ENCODE measurements at regions not wholly inside any gene's neighbourhood (a gene's known extent, or its start where the extent isn't known, plus 50 kb on each side); places are given as distances from the start of the nearest gene placed in this dataset.

DNA sequence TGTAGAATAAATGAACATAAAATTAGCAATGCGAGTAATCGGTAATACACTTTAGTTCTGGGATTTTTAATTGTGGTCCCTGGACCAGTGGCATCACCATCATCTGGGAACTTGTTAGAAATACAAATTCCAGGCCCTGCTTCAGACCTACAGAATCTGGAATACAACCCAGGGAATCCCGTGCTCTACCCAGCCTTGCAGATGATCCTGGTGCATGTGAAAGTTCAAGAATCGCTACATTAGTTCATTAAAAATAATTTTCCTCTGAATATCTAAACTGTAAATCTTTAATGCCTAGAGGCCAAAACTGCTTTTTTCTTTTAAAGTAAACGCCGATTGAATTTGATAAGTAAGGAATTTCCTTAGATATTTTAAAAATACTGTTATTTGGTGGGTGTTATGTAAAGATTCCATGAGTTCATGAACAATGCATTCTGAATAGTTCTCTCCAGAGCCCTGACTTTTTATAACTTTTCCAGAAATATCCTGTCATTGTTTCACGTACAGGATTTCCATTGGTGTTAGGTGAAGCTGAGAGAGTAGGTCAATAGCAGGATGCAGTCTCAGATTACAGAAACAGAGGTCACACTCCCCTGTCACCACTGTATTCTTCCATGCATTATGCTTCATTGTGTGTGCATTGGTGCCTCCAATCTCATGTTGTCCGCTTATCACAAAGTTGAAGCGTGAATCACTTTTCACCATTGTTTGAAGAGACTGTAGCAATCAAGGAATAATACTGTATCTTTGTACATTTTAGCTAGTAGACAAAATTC, 596.5 kb upstream of the KLF12 start (continued):
- TF ChIP-seq ZFP91 (CRISPR knock-in tag; IDR thresholded peaks at IDR 0.05; ENCODE audit: borderline replicate concordance): no peak
- no peak for TF ChIP-seq KAT2B (IDR thresholded peaks at IDR 0.05; ENCODE audit: borderline replicate concordance, low read depth, low read length)
- TF ChIP-seq, protein P1, sequence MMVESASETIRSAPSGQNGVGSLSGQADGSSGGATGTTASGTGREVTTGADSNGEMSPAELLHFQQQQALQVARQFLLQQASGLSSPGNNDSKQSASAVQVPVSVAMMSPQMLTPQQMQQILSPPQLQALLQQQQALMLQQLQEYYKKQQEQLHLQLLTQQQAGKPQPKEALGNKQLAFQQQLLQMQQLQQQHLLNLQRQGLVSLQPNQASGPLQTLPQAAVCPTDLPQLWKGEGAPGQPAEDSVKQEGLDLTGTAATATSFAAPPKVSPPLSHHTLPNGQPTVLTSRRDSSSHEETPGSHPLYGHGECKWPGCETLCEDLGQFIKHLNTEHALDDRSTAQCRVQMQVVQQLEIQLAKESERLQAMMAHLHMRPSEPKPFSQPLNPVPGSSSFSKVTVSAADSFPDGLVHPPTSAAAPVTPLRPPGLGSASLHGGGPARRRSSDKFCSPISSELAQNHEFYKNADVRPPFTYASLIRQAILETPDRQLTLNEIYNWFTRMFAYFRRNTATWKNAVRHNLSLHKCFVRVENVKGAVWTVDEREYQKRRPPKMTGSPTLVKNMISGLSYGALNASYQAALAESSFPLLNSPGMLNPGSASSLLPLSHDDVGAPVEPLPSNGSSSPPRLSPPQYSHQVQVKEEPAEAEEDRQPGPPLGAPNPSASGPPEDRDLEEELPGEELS (CRISPR knock-in tag; IDR thresholded peaks at IDR 0.05): no peak
- no peak for TF ChIP-seq ZNF7 (CRISPR knock-in tag; IDR thresholded peaks at IDR 0.05)
- no peak for TF ChIP-seq ZKSCAN8 (CRISPR knock-in tag; IDR thresholded peaks at IDR 0.05; ENCODE audit: borderline replicate concordance)

DNA sequence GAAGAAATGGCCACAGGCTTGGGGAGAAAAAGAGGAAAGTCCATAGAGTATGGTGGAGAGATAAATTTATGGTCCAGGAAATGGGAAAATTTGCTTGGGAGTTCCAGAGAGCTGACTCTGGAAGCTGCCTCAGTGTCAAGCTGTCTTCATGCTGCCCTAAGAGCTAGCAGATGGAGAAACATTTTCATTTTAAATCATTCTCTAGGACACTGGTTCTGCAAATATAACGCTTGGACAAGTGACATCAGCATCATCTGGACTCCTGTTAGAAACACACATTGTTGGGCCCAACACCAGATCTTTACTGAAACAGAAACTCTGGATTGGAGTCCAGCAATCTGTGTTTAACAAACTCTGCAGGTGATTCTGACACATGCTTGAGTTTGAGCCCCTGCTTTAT, 592.0 kb upstream of the KLF12 start:
- H3K4me3 ChIP-seq (replicated peaks in 1 of 3; ENCODE audit: insufficient read depth in 1 of 3, low read depth in 2 of 3, low read length in 3 of 3): no peak overlapping the region
- in situ Hi-C loops (cut with HindIII; ENCODE audit: extremely low pct_ligation_motif_present, low pct_unique_long_range_greater_than_20kb) (no loop called here), intact Hi-C loops (cut with micrococcal nuclease; ENCODE audit: unreplicated experiment) (no loop called here)
- H3K36me3 ChIP-seq (replicated peaks in 1 of 2; ENCODE audit: control insufficient read depth in 1 of 2, insufficient read depth in 2 of 2, low read length in 2 of 2): no peaks in the 10 kb centered on the region
- no peaks in the 10 kb centered on the region for H3K27me3 ChIP-seq (ENCODE audit: control insufficient read depth in 1 of 2, insufficient read depth in 2 of 2, low read length in 2 of 2)
- ATAC-seq: no peak
- H2AFZ ChIP-seq (ENCODE audit: low read length): no peak overlapping the region
- H3K4me1 ChIP-seq (ENCODE audit: insufficient read depth, low read length): no peaks in the 10 kb centered on the region
- WGBS (ENCODE audit: low lambda C conversion rate): 0% methylated on average over 1 of the region's 1 CpG
- CTCF ChIA-PET (ENCODE audit: low intra/inter-chr PET ratio, low total read pairs): no interaction called here
- no peaks in the 10 kb centered on the region for H3K79me2 ChIP-seq (ENCODE audit: insufficient read depth, low read length)
- no peak overlapping the region for H3K9ac ChIP-seq (ENCODE audit: insufficient read depth, low read depth, low read length)
- H4K20me1 ChIP-seq (ENCODE audit: insufficient read depth, low read length): no peaks in the 10 kb centered on the region
- POLR2A ChIA-PET: no interaction called here
- H3K9me3 ChIP-seq (ENCODE audit: low read length): no peaks in the 10 kb centered on the region
- BruUV-seq (replicated peaks): no TSS peak
- no peak for FAIRE-seq
- DNase-seq (ENCODE audit: low spot score): no peak
- H3K27ac ChIP-seq (ENCODE audit: extremely low read length, insufficient read depth, low read length): no peak overlapping the region
- H3K4me2 ChIP-seq (ENCODE audit: low read depth, low read length): no peak overlapping the region
- TF ChIP-seq ZNF10 (CRISPR knock-in tag; IDR thresholded peaks at IDR 0.05; ENCODE audit: borderline replicate concordance, low read depth) (no peak), EZH2 (conservative IDR thresholded peaks at IDR 0.05; ENCODE audit: low read depth, low read length) (no peak), NR2C2 (CRISPR knock-in tag; IDR thresholded peaks at IDR 0.05; ENCODE audit: borderline replicate concordance) (no peak), GZF1 (CRISPR knock-in tag; IDR thresholded peaks at IDR 0.05) (no peak), KDM5B (CRISPR knock-in tag; IDR thresholded peaks at IDR 0.05; ENCODE audit: borderline replicate concordance) (no peak), ZSCAN29 (CRISPR knock-in tag; conservative IDR thresholded peaks at IDR 0.05) (no peak), RAD51 (IDR thresholded peaks at IDR 0.05; ENCODE audit: borderline replicate concordance) (no peak), PPARG (CRISPR knock-in tag; conservative IDR thresholded peaks at IDR 0.05) (no peak), ZNF674 (CRISPR knock-in tag; IDR thresholded peaks at IDR 0.05; ENCODE audit: low read depth) (no peak), MNT (IDR thresholded peaks at IDR 0.05) (no peak), ZNF720 (CRISPR knock-in tag; IDR thresholded peaks at IDR 0.05) (no peak), ZNF207 (IDR thresholded peaks at IDR 0.05; ENCODE audit: borderline replicate concordance) (no peak), AHR (CRISPR knock-in tag; IDR thresholded peaks at IDR 0.05) (no peak), ZNF777 (CRISPR knock-in tag; IDR thresholded peaks at IDR 0.05) (no peak)
- TF ChIP-seq, protein P2, sequence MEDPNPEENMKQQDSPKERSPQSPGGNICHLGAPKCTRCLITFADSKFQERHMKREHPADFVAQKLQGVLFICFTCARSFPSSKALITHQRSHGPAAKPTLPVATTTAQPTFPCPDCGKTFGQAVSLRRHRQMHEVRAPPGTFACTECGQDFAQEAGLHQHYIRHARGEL (CRISPR knock-in tag; IDR thresholded peaks at IDR 0.05): no peak
